Heart left ventricle (tissue), 16 donors: ENCODE measurements at regions not wholly inside any gene's neighbourhood (a gene's known extent, or its start where the extent isn't known, plus 50 kb on each side); places are given as distances from the start of the nearest gene placed in this dataset.

Source experiments
- ATAC-seq, 4 donors: fragments of 200-7000 bp; cut with Tn5 transposase; one replicate each; pipeline ENCODE4 v1.9.1; 2020 to 2022; ENCODE audit warnings: moderate library complexity in 4 of 4, mild to moderate bottlenecking in 3 of 4, moderate number of reproducible peaks in 1 of 4
- DNase-seq, 5 donors: peaks; one replicate each; pipeline ENCODE4 v3.0.0-alpha.2; 2020
- H3K27ac ChIP-seq, 12 donors: fragments of 200-600 bp; sonication (generic) in 4 of 12; one replicate each; pipeline versions ENCODE4 v1.5.0 to v1.8.0; 2016 to 2022; ENCODE audit warnings: mild to moderate bottlenecking in 2 of 12
- H3K27me3 ChIP-seq, 9 donors: fragments of 200-600 bp; sonication (generic) in 2 of 9; one replicate each; pipeline versions ENCODE4 v1.5.1 to v1.8.0; 2016 to 2022; ENCODE audit warnings: mild to moderate bottlenecking in 3 of 9
- H3K36me3 ChIP-seq, 9 donors: fragments of 200-600 bp; sonication (generic) in 2 of 9; one replicate each; pipeline versions ENCODE4 v1.5.0 to v1.8.0; 2018 to 2022; ENCODE audit warnings: mild to moderate bottlenecking in 2 of 9
- H3K4me1 ChIP-seq, 12 donors: fragments of 200-600 bp; sonication (generic) in 4 of 12; one replicate each; pipeline versions ENCODE4 v1.5.0 to v1.8.0; 2016 to 2022; ENCODE audit warnings: mild to moderate bottlenecking in 3 of 12
- H3K4me3 ChIP-seq, 12 donors: fragments of 200-600 bp; sonication (generic) in 4 of 12; one replicate each; pipeline versions ENCODE4 v1.5.0 to v1.8.0; 2017 to 2022; ENCODE audit warnings: mild to moderate bottlenecking in 9 of 12, moderate library complexity in 4 of 12
- H3K9me3 ChIP-seq, 12 donors: fragments of 200-600 bp; sonication (generic) in 4 of 12; one replicate each; pipeline versions ENCODE4 v1.5.0 to v1.8.0; 2016 to 2022; ENCODE audit warnings: mild to moderate bottlenecking in 1 of 12
- POLR2A ChIP-seq, 2 donors: fragments of 450-650 bp; IDR thresholded peaks; one replicate each; pipeline ENCODE4 v1.6.1; 2017; ENCODE audit warnings: antibody characterized with exemption in 2 of 2, mild to moderate bottlenecking in 2 of 2, moderate library complexity in 2 of 2
- WGBS, 4 donors: extraction: QIAGEN DNeasy Blood & Tissue Kit in 2 of 4; methylation state at CpG; one replicate each; pipeline versions ENCODE4 v1.1.5 to v1.1.7; 2013 to 2018; 5-methylcytosine and 5-hydroxymethylcytosine counted together
- intact Hi-C, 10 donors: fragments of 100-400 bp; cut with DNase I; formaldehyde crosslinking; loops; one replicate each; pipeline versions ENCODE4 v1.11.1 to v1.14.2; 2022
- TF ChIP-seq, protein P1 (sequence below), 12 donors: fragments of 200-600 bp; sonication (generic) in 4 of 12; IDR thresholded peaks; one replicate each; pipeline versions ENCODE4 v1.5.0 to v1.8.0; 2018 to 2022; ENCODE audit warnings: antibody characterized with exemption in 12 of 12, mild to moderate bottlenecking in 5 of 12
- donor health status: ischemic (EF 13 %, LVEDD 7.1; RV severe dilation, severe dysfunction).
- donor health status: healthy with polysubstance abuse.
- donor health status: DM: no; HTN: yes; CAD: no.
- donor health status: DM: no; HTN: no; CAD: no.
- donor health status: ischemic (EF 25% LVEDD 6.9; RV normal size, moderate dysfunction).
- donor health status: ischemic (EF 25% LVEDD 5.7; RV mildly dilated, moderate dysfunction).
- donor health status: healthy.
- donor health status: DM: yes; HTN: yes; CAD: no.
- donor health status: ischemic (EF 35%, LVEDD 5.7; RV mildly dilated, moderate dysfunction).
- donor health status: nonischemic (EF 11% LVEDD 7.7; RV severe dilation, severe dysfunction).
- donor health status: DM: yes; HTN: yes; CAD: no.
- donor health status: PGD.
- donor health status: ischemic (EF 29% LVEDD 5.4; RV normal size, mild dysfunction).
- donor health status: nonischemic (EF 23%, LVEDD 6.1; RV moderate dilation, normal function).

DNA sequence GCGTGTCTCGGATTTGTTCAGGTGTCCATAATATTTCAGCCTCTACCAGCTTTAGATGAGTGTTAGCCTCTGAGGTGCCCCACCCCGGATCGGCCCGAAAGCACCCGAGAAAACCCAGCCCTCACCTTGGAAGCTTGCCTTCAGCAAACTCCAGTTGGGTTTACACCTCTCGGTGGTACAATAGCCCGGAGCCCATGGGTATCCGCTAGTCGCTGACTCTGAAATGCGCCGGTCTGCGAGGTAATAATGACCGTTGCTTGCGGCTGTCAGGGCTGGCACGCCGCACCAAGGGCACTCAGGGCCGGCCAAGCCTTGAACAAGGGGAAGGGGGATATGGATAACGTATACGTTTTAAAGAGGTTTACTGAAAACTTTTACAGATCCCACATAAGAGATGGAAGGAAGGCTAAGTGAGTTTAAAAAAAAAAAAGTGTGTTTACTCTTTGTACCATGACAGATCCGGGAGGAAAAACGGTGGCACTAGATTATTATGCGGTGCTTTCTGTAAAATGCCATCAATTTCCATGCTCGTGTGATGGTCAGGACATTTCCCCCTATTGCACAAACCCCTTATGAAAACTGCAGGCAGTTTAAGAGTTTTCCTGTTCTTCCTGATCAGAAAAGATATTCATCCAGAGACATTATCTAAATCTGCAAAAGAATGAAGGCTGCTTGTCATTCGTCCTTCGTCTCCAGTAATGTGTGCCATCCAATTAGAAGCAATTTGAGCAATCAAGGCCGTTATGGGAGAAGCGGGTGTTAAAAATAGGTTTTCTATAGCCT is 124.2 kb downstream of the TMEM161B start:
- DNase-seq (no peak), ATAC-seq (no peak)
- Histone ChIP-seq H3K36me3 (no peaks in the 10 kb centered on the region), H3K27me3 (peaks cover 9 to 90% (median 55%) of the 10 kb centered on the region in 9 donors), H3K4me3 (peak overlapping the region in 11 of 12 donors; percentile 15 to 65 (median 55)), H3K27ac (no peak overlapping the region), H3K4me1 (peaks cover 0 to 47% (median 24%) of the 10 kb centered on the region in 12 donors), H3K9me3 (no peaks in the 10 kb centered on the region)
- intact Hi-C loops = loop anchor here (5.0 to 10.0 kb wide), 11 partner anchors 123 to 548 kb away; partner anchors contain the start of gene TMEM161B (in 1 of the 10)
- TF ChIP-seq POLR2A (IDR thresholded peaks at IDR 0.05) = no peak
- TF ChIP-seq, protein P1, sequence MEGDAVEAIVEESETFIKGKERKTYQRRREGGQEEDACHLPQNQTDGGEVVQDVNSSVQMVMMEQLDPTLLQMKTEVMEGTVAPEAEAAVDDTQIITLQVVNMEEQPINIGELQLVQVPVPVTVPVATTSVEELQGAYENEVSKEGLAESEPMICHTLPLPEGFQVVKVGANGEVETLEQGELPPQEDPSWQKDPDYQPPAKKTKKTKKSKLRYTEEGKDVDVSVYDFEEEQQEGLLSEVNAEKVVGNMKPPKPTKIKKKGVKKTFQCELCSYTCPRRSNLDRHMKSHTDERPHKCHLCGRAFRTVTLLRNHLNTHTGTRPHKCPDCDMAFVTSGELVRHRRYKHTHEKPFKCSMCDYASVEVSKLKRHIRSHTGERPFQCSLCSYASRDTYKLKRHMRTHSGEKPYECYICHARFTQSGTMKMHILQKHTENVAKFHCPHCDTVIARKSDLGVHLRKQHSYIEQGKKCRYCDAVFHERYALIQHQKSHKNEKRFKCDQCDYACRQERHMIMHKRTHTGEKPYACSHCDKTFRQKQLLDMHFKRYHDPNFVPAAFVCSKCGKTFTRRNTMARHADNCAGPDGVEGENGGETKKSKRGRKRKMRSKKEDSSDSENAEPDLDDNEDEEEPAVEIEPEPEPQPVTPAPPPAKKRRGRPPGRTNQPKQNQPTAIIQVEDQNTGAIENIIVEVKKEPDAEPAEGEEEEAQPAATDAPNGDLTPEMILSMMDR (IDR thresholded peaks at IDR 0.05) = no peak
- WGBS, 4 donors = 7 to 16% (median 12%) methylated on average over 28 of the region's 28 CpGs

DNA sequence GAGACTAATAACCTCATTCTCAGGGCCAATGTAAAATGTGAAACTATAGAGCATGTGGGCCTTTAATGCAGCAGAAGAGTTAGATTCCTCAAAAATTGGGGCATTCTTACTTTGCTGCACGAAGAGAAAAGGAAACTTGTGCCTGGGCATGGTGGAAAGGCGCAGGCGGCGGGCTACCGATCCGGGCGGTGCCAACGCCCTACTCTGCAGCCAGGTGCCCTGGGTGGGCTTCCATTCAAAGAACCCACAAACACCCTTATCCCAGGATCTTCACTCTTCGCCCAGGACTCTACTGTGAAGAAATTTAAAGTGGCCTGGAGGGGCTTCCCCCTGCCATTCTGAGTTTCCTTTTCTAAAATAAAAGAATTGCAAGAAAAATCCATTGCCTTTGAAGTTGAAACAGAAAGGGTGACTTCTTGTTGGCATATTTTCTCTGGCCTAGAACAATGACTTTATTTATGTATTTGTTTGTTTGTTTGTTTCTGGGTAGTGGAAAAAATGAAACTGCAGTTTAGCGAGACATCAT is 124.9 kb downstream of the TMEM161B start:
- no peak for DNase-seq
- peaks cover 0 to 47% (median 24%) of the 10 kb centered on the region in 12 donors for H3K4me1 ChIP-seq
- H3K27me3 ChIP-seq = peaks cover 9 to 90% (median 55%) of the 10 kb centered on the region in 9 donors

DNA sequence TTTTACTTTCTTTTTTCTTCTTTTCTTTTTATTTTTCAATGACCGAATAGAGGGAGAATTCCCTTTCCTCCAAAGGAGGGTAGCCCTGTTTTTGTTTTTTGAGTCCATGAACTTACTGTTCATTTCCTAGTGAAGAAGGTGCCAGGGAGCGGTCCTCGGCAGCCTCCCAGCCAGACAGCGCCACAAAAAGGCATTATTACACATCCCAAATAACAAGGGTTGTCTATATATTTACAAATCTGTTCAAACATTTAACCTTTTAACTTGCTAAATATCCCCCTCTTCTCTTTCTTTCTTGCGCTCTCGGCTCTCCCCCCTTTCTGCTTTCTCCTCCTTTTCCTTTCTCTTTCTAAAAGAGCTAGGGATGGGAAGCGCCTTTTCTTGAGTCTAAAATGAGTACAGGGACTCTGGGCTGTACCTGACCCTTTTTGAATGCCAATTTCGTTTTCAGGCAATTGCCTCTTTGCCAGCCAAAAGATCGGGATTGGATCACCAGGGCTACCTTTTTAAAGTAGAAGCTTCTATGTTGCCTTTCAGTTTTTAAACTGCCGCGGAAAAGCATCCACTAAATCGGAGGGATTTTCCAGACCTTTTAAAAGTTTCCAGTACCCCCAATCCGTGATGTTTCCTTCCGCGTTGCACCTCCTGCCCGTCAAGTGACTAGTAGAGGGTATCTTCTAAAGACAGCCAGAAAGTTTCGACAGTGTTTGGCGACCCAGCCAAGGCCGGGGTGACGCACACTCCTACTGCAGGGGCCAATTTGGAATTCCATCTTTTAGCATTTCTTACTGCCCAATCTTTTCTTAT is 125.6 kb downstream of the TMEM161B start:
- intact Hi-C loops = loop anchor here (2.0 to 10.0 kb wide), 10 partner anchors 124 to 549 kb away; partner anchors contain the start of gene TMEM161B (in 1 of the 10)
- TF ChIP-seq, protein P1 (IDR thresholded peaks at IDR 0.05) = no peak
- TF ChIP-seq POLR2A (IDR thresholded peaks at IDR 0.05) = no peak
- H3K4me3 ChIP-seq = peak overlapping the region in 11 of 12 donors; percentile 13 to 65 (median 55)
- peak overlapping the region in 1 of 12 donors; percentile 47 for H3K27ac ChIP-seq
- no peaks in the 10 kb centered on the region for H3K9me3 ChIP-seq
- H3K4me1 ChIP-seq = peaks cover 0 to 47% (median 24%) of the 10 kb centered on the region in 12 donors
- ATAC-seq (no peak), DNase-seq (peak in 2 of 5 donors; percentile 28 to 50)
- peaks cover 9 to 90% (median 55%) of the 10 kb centered on the region in 9 donors for H3K27me3 ChIP-seq
- WGBS, 4 donors = 6 to 7% (median 7%) methylated on average over 20 of the region's 20 CpGs
- no peaks in the 10 kb centered on the region for H3K36me3 ChIP-seq

More for the DNA sequence above, 124.9 kb downstream of the TMEM161B start:
- Histone ChIP-seq H3K36me3 (no peaks in the 10 kb centered on the region), H3K9me3 (no peaks in the 10 kb centered on the region), H3K27ac (no peak overlapping the region), H3K4me3 (peak overlapping the region in 11 of 12 donors; percentile 15 to 65 (median 55))
- TF ChIP-seq, protein P1 (IDR thresholded peaks at IDR 0.05) = no peak
- no peak for TF ChIP-seq POLR2A (IDR thresholded peaks at IDR 0.05)
- no peak for ATAC-seq
- WGBS, 4 donors = 12 to 29% (median 22%) methylated on average over 10 of the region's 10 CpGs
- intact Hi-C loops = loop anchor here (2.0 to 10.0 kb wide), 10 partner anchors 124 to 549 kb away; partner anchors contain the start of gene TMEM161B (in 1 of the 10)
